Upper lobe of left lung (tissue), 6 donors: ENCODE measurements at regions not wholly inside any gene's neighbourhood (a gene's known extent, or its start where the extent isn't known, plus 50 kb on each side); places are given as distances from the start of the nearest gene placed in this dataset.
A peak's percentile ranks its signal among the peaks of the same experiment; 100 is the strongest.
"Not testable (repeated sequence)": the region's sequence is repeated elsewhere in the genome, so short reads cannot be mapped to it uniquely, and the experiment has no call there.

ENCODE experiments used
- ATAC-seq, 2 donors: fragments of 200-7000 bp; cut with Tn5 transposase; one replicate each; pipeline ENCODE4 v1.9.1; 2022; ENCODE audit warnings: mild to moderate bottlenecking in 2 of 2, moderate library complexity in 2 of 2; ENCODE audit not compliant: low FRiP score in 2 of 2
- DNase-seq, 2 donors: peaks; one replicate each; pipeline ENCODE4 v3.0.0-alpha.2; 2019 to 2020
- H3K27ac ChIP-seq, 4 donors: fragments of 200-600 bp; sonication (generic); one replicate each; pipeline ENCODE4 v1.5.1; 2016 to 2019
- H3K27me3 ChIP-seq, 4 donors: fragments of 200-600 bp; sonication (generic); one replicate each; pipeline ENCODE4 v1.5.1; 2017 to 2019
- H3K36me3 ChIP-seq, 4 donors: fragments of 200-600 bp; sonication (generic); one replicate each; pipeline ENCODE4 v1.5.1; 2016 to 2019
- H3K4me1 ChIP-seq, 4 donors: fragments of 200-600 bp; sonication (generic); one replicate each; pipeline ENCODE4 v1.5.1; 2018 to 2019
- H3K4me3 ChIP-seq, 4 donors: fragments of 200-600 bp; sonication (generic); one replicate each; pipeline ENCODE4 v1.5.1; 2017 to 2019; ENCODE audit warnings: mild to moderate bottlenecking in 2 of 4, moderate library complexity in 1 of 4
- H3K9me3 ChIP-seq, 4 donors: fragments of 200-600 bp; sonication (generic); one replicate each; pipeline ENCODE4 v1.5.1; 2018 to 2019
- EP300 ChIP-seq, 4 donors: sonication (generic); formaldehyde crosslinking; IDR thresholded peaks; one replicate each; pipeline ENCODE4 v1.5.1; 2017; ENCODE audit warnings: antibody characterized with exemption in 4 of 4, control low read depth in 2 of 4
- POLR2A ChIP-seq, 4 donors: fragments of 450-650 bp; IDR thresholded peaks; one replicate each; pipeline ENCODE4 v1.5.1; 2016 to 2017; ENCODE audit warnings: antibody characterized with exemption in 4 of 4, mild to moderate bottlenecking in 2 of 4
- POLR2AphosphoS5 ChIP-seq, 2 donors: sonication (generic); formaldehyde crosslinking; IDR thresholded peaks; one replicate each; pipeline ENCODE4 v1.5.1; 2017; ENCODE audit warnings: antibody characterized with exemption in 2 of 2
- WGBS, 2 donors: methylation state at CpG; one replicate each; pipeline ENCODE4 v1.1.5; 2017 to 2018; 5-methylcytosine and 5-hydroxymethylcytosine counted together
- TF ChIP-seq, protein P1 (sequence below), 6 experiments: fragments of 450-650 bp in 4 of 6; fragments of 200-600 bp in 2 of 6; sonication (generic) in 2 of 6; IDR thresholded peaks; one replicate each; pipeline ENCODE4 v1.5.1; 2016 to 2019; ENCODE audit warnings: antibody characterized with exemption in 6 of 6
- donor health status: DM: no; HTN: no; CAD: no; lungs with moderate emphysema.
- donor health status: DM: no; HTN: yes; CAD: no; lungs with severe emphysema.

- no peaks in the 10 kb centered on the region for H3K27me3 ChIP-seq
- no peaks in the 10 kb centered on the region for H3K4me1 ChIP-seq
- H3K36me3 ChIP-seq = no peaks in the 10 kb centered on the region
- H3K4me3 ChIP-seq = no peak overlapping the region
- peaks cover 6 to 17% (median 12%) of the 10 kb centered on the region in 4 donors for H3K9me3 ChIP-seq
- H3K27ac ChIP-seq = no peak overlapping the region
- TF ChIP-seq, protein P1, sequence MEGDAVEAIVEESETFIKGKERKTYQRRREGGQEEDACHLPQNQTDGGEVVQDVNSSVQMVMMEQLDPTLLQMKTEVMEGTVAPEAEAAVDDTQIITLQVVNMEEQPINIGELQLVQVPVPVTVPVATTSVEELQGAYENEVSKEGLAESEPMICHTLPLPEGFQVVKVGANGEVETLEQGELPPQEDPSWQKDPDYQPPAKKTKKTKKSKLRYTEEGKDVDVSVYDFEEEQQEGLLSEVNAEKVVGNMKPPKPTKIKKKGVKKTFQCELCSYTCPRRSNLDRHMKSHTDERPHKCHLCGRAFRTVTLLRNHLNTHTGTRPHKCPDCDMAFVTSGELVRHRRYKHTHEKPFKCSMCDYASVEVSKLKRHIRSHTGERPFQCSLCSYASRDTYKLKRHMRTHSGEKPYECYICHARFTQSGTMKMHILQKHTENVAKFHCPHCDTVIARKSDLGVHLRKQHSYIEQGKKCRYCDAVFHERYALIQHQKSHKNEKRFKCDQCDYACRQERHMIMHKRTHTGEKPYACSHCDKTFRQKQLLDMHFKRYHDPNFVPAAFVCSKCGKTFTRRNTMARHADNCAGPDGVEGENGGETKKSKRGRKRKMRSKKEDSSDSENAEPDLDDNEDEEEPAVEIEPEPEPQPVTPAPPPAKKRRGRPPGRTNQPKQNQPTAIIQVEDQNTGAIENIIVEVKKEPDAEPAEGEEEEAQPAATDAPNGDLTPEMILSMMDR (IDR thresholded peaks at IDR 0.05) = no peak
- TF ChIP-seq POLR2AphosphoS5 (IDR thresholded peaks at IDR 0.05) = no peak
- TF ChIP-seq POLR2A (IDR thresholded peaks at IDR 0.05) = no peak
- TF ChIP-seq EP300 (IDR thresholded peaks at IDR 0.05) = no peak
- 78 to 81% methylated on average over 16 of the region's 16 CpGs for WGBS, 2 donors
- DNase-seq (peak in 1 of 2 donors; percentile 41), ATAC-seq (no peak)
Observed at GRCh38 chr6:169093770-169094551, 159.7 kb downstream of the THBS2 start.

GRCh38 chr6:169093066-169093723 lies 160.5 kb downstream of the THBS2 start:
- DNase-seq (no peak), ATAC-seq (no peak)
- no peaks in the 10 kb centered on the region for H3K4me1 ChIP-seq
- no peak overlapping the region for H3K4me3 ChIP-seq
- TF ChIP-seq EP300 (IDR thresholded peaks at IDR 0.05) = no peak
- no peak for TF ChIP-seq POLR2A (IDR thresholded peaks at IDR 0.05)
- no peak for TF ChIP-seq POLR2AphosphoS5 (IDR thresholded peaks at IDR 0.05)
- TF ChIP-seq, protein P1 (IDR thresholded peaks at IDR 0.05) = no peak
- 67 to 70% methylated on average over 11 of the region's 11 CpGs for WGBS, 2 donors
- no peak overlapping the region for H3K27ac ChIP-seq
- H3K27me3 ChIP-seq = no peaks in the 10 kb centered on the region
- no peaks in the 10 kb centered on the region for H3K36me3 ChIP-seq
- H3K9me3 ChIP-seq = peaks cover 6 to 17% (median 12%) of the 10 kb centered on the region in 4 donors

- DNase-seq = no peak
- H3K9me3 ChIP-seq = peaks cover 6 to 17% (median 12%) of the 10 kb centered on the region in 4 donors
- WGBS, 2 donors = 59 to 68% methylated on average over 3 of the region's 3 CpGs
Observed at GRCh38 chr6:169092375-169092774, 161.3 kb downstream of the THBS2 start.

GRCh38 chr6:169090514-169091127 lies 163.0 kb downstream of the THBS2 start:
- ATAC-seq = not testable (repeated sequence)
- WGBS, 2 donors = 39 to 60% methylated on average over 1 to 2 of the region's 2 CpGs

More at GRCh38 chr6:169092375-169092774, 161.3 kb downstream of the THBS2 start:
- Histone ChIP-seq H3K27ac (no peak overlapping the region), H3K36me3 (no peaks in the 10 kb centered on the region), H3K4me1 (no peaks in the 10 kb centered on the region), H3K27me3 (no peaks in the 10 kb centered on the region), H3K4me3 (no peak overlapping the region)
- ATAC-seq = no peak
- no peak for TF ChIP-seq POLR2AphosphoS5 (IDR thresholded peaks at IDR 0.05)
- TF ChIP-seq EP300 (IDR thresholded peaks at IDR 0.05) = no peak
- no peak for TF ChIP-seq POLR2A (IDR thresholded peaks at IDR 0.05)
- TF ChIP-seq, protein P1 (IDR thresholded peaks at IDR 0.05) = no peak

DNA sequence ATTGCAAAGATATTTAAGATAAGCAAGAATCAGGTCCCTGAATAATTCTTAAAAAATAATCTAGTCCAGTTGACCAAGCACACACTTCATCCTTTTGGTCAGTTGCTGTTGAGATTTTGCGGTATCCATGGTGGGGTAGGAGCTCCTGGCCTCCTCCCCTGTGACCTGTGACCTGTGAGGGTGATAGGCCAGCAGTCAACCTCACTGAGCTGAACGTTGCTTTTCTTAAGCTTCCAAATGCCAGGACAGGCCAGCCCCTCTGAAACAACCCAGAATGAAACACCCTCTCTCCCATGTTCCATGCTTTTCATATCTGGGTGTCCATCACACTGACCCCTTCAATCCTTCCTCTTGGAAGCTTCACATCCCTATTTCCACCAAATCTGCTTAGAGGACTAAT lies 164.9 kb downstream of the THBS2 start:
- 68 to 73% methylated on average over 2 of the region's 2 CpGs for WGBS, 2 donors

More at GRCh38 chr6:169090514-169091127, 163.0 kb downstream of the THBS2 start:
- H3K36me3 ChIP-seq, H3K27ac ChIP-seq, H3K4me1 ChIP-seq, H3K27me3 ChIP-seq, H3K4me3 ChIP-seq, DNase-seq: not testable (repeated sequence)
- peaks cover 6 to 17% (median 12%) of the 10 kb centered on the region in 4 donors for H3K9me3 ChIP-seq

More for the DNA sequence above, 164.9 kb downstream of the THBS2 start:
- H3K36me3 ChIP-seq = no peaks in the 10 kb centered on the region
- no peak overlapping the region for H3K4me3 ChIP-seq
- TF ChIP-seq POLR2AphosphoS5 (IDR thresholded peaks at IDR 0.05) (no peak), EP300 (IDR thresholded peaks at IDR 0.05) (no peak), POLR2A (IDR thresholded peaks at IDR 0.05) (no peak)
- TF ChIP-seq, protein P1 (IDR thresholded peaks at IDR 0.05) = no peak
- no peaks in the 10 kb centered on the region for H3K4me1 ChIP-seq
- H3K27ac ChIP-seq = no peak overlapping the region
- no peaks in the 10 kb centered on the region for H3K27me3 ChIP-seq
- DNase-seq (no peak), ATAC-seq (no peak)
- H3K9me3 ChIP-seq = peaks cover 6 to 17% (median 12%) of the 10 kb centered on the region in 4 donors
